GM12878 (cell line): ENCODE measurements at regions not wholly inside any gene's neighbourhood (a gene's known extent, or its start where the extent isn't known, plus 50 kb on each side); places are given as distances from the start of the nearest gene placed in this dataset.

Experiments used
- ATAC-seq: fragments of 200-7000 bp; cut with Tn5 transposase; 3 replicates; pipeline ENCODE4 v1.9.1; 2020; ENCODE audit warnings: mild to moderate bottlenecking, moderate library complexity
- BruUV-seq: library from RNA; stranded (reverse); fragments of 400-500 nt; replicated peaks from 2 replicates; lab custom pipeline; 2021; lab: Mats Ljungman, UMichigan
- CTCF ChIA-PET: fragments of 300-600 bp; sonication (Branson Sonifier 250); formaldehyde crosslinking; extraction: SDS; loops from one replicate; lab custom pipeline; 2021; ENCODE audit warnings: inconsistent platforms; lab: Yijun Ruan, JAX
- POLR2A ChIA-PET: fragments of 350-600 bp; formaldehyde crosslinking; extraction: SDS; loops from one replicate; lab custom pipeline; 2021; ENCODE audit warnings: inconsistent platforms; lab: Charles Lee
- RAD21 ChIA-PET: fragments of 300-600 bp; sonication (Branson Sonifier 250); formaldehyde crosslinking; loops from one replicate; lab custom pipeline; 2023; ENCODE audit warnings: antibody characterized with exemption; ENCODE audit not compliant: unreplicated experiment; lab: Charles Lee
- SMC1A ChIA-PET: fragments of 300-600 bp; sonication (Branson Sonifier 250); formaldehyde crosslinking; loops from one replicate; lab custom pipeline; 2023; ENCODE audit not compliant: unreplicated experiment, uncharacterized antibody; lab: Charles Lee
- DNase-seq: peaks from one replicate; pipeline ENCODE4 v3.0.0-alpha.2; 2011; ENCODE audit warnings: low read depth, low spot score
- FAIRE-seq: peaks from 3 replicates; lab custom pipeline; 2011; peaks lifted over from hg19 to GRCh38; lab: Jason Lieb, UNC
- H2AFZ ChIP-seq: 2 replicates; pipeline ENCODE4 v1.6.0; 2011; ENCODE audit warnings: low read depth, low read length, control low read depth; ENCODE audit not compliant: control insufficient read depth
- H3K27ac ChIP-seq: 2 replicates; pipeline ENCODE4 v1.5.1; 2011; ENCODE audit warnings: control low read depth; ENCODE audit not compliant: control insufficient read depth, insufficient read depth
- H3K27me3 ChIP-seq, 2 experiments: replicated peaks in 1 of 2; 2 replicates each; pipeline versions ENCODE4 v1.6.0 to v1.6.1; 2011; ENCODE audit warnings: low read length in 1 of 2; ENCODE audit not compliant: control insufficient read depth in 2 of 2, insufficient read depth in 2 of 2
- H3K36me3 ChIP-seq, 2 experiments: 2 replicates each; pipeline ENCODE4 v1.5.1; 2011; ENCODE audit warnings: low read length in 1 of 2; ENCODE audit not compliant: control insufficient read depth in 2 of 2, insufficient read depth in 2 of 2
- H3K4me1 ChIP-seq: 2 replicates; pipeline ENCODE4 v1.6.1; 2011; ENCODE audit warnings: mild to moderate bottlenecking, low read length, moderate library complexity, mixed read lengths; ENCODE audit not compliant: control insufficient read depth, insufficient read depth
- H3K4me2 ChIP-seq: 2 replicates; pipeline ENCODE4 v1.6.0; 2011; ENCODE audit warnings: control low read depth; ENCODE audit not compliant: control insufficient read depth, insufficient read depth
- H3K4me3 ChIP-seq: fragments of 200-600 bp; sonication (generic); 2 replicates; pipeline ENCODE4 v1.5.1; 2016
- H3K79me2 ChIP-seq: 2 replicates; pipeline ENCODE4 v1.6.0; 2011; ENCODE audit warnings: low read length; ENCODE audit not compliant: control insufficient read depth, insufficient read depth
- H3K9ac ChIP-seq: 2 replicates; pipeline ENCODE4 v1.8.0; 2011; ENCODE audit warnings: low read length, control low read depth, mixed read lengths; ENCODE audit not compliant: control insufficient read depth, insufficient read depth
- H3K9me3 ChIP-seq: replicated peaks from 3 replicates; pipeline ENCODE4 v1.5.1; 2011; ENCODE audit warnings: mild to moderate bottlenecking, low read length; ENCODE audit not compliant: control insufficient read depth, insufficient read depth
- H4K20me1 ChIP-seq: 2 replicates; pipeline ENCODE4 v1.6.0; 2011; ENCODE audit not compliant: control insufficient read depth, insufficient read depth
- ATF2 ChIP-seq: IDR thresholded peaks from 2 replicates; pipeline ENCODE4 v1.6.1; 2012; ENCODE audit warnings: low read length, inconsistent platforms
- BACH1 ChIP-seq: fragments of 450-650 bp; IDR thresholded peaks from 2 replicates; pipeline ENCODE4 v1.6.1; 2017; ENCODE audit warnings: mild to moderate bottlenecking, borderline replicate concordance
- BRCA1 ChIP-seq: IDR thresholded peaks from 2 replicates; pipeline ENCODE4 v1.6.1; 2011; ENCODE audit warnings: low read depth, low read length, improper control_type of control experiment
- DPF2 ChIP-seq: fragments of 450-650 bp; IDR thresholded peaks from 2 replicates; pipeline ENCODE4 v1.6.1; 2017; ENCODE audit warnings: mild to moderate bottlenecking
- E2F8 ChIP-seq: fragments of 450-650 bp; IDR thresholded peaks from 2 replicates; pipeline ENCODE4 v1.6.1; 2018; ENCODE audit warnings: mild to moderate bottlenecking, low read depth, moderate library complexity; ENCODE audit not compliant: partially characterized antibody
- NRF1 ChIP-seq: conservative IDR thresholded peaks from 2 replicates; pipeline ENCODE4 v1.6.1; 2011; ENCODE audit warnings: mild to moderate bottlenecking, low read depth, low read length, improper control_type of control experiment
- POU2F2 ChIP-seq: IDR thresholded peaks from 3 replicates; pipeline ENCODE4 v1.6.1; 2011; ENCODE audit warnings: low read depth, mild to moderate bottlenecking, low read length, borderline replicate concordance
- RUNX3 ChIP-seq: IDR thresholded peaks from 2 replicates; pipeline ENCODE4 v1.6.1; 2012; ENCODE audit warnings: low read length, inconsistent platforms
- SREBF1 ChIP-seq: IDR thresholded peaks from 2 replicates; pipeline ENCODE4 v1.6.1; 2012; ENCODE audit warnings: mild to moderate bottlenecking, low read length
- TBL1XR1 ChIP-seq: IDR thresholded peaks from 2 replicates; pipeline ENCODE4 v1.6.1; 2012; ENCODE audit warnings: low read depth, low read length, improper control_type of control experiment
- WRNIP1 ChIP-seq: IDR thresholded peaks from 2 replicates; pipeline ENCODE4 v1.6.1; 2011; ENCODE audit warnings: low read depth, low read length, improper control_type of control experiment, borderline replicate concordance
- ZBED1 ChIP-seq: IDR thresholded peaks from 2 replicates; pipeline ENCODE4 v1.6.1; 2016; ENCODE audit warnings: borderline replicate concordance
- ZNF687 ChIP-seq: fragments of 450-650 bp; IDR thresholded peaks from 2 replicates; pipeline ENCODE4 v1.6.1; 2017; ENCODE audit warnings: mild to moderate bottlenecking, moderate library complexity
- WGBS: methylation state at CpG from one replicate; pipeline ENCODE4 v1.1.6; 2016; ENCODE audit warnings: low lambda C conversion rate; ENCODE audit not compliant: insufficient replicate concordance, insufficient coverage; ENCODE audit errors: missing lambda C conversion rate; 5-methylcytosine and 5-hydroxymethylcytosine counted together
- in situ Hi-C: fragments of 300-500 bp; cut with MboI; formaldehyde crosslinking; loops from 9 replicates; pipeline ENCODE4 v1.14.3; 2018; ENCODE audit warnings: mixed read lengths
- intact Hi-C: fragments of 100-400 bp; cut with micrococcal nuclease; formaldehyde crosslinking; loops from one replicate; pipeline ENCODE4 v1.14.2; 2022; ENCODE audit not compliant: unreplicated experiment

- no peak for TF ChIP-seq ATF2
- TF ChIP-seq NRF1: no peak
- TF ChIP-seq WRNIP1: no peak
Measured at GRCh38 chr13:99808786-99809185, 162.8 kb downstream of the ZIC5 start (continued).

GRCh38 chr13:99806671-99807070 is 164.9 kb downstream of the ZIC5 start:
- no peak for FAIRE-seq
- Histone ChIP-seq H3K9ac (no peak overlapping the region), H3K27ac (no peak overlapping the region), H3K79me2 (no peaks in the 10 kb centered on the region), H3K4me3 (no peak overlapping the region), H3K4me1 (no peaks in the 10 kb centered on the region), H2AFZ (no peak overlapping the region), H3K4me2 (no peak overlapping the region), H3K36me3 (no peaks in the 10 kb centered on the region), H3K27me3 (no peaks in the 10 kb centered on the region), H3K9me3 (no peaks in the 10 kb centered on the region), H4K20me1 (no peaks in the 10 kb centered on the region; the same call in 1 of the 2 replicates)
- ChIA-PET POLR2A (no interaction called here), RAD21 (no interaction called here), CTCF (no interaction called here), SMC1A (no interaction called here)
- no TSS peak for BruUV-seq
- DNase-seq: no peak
- no peak for ATAC-seq
- 52% methylated on average over 4 of the region's 4 CpGs for WGBS
- in situ Hi-C loops (no loop called here), intact Hi-C loops (no loop called here)
- TF ChIP-seq ZNF687 (no peak), DPF2 (no peak), ATF2 (no peak), ZBED1 (no peak), POU2F2 (no peak), E2F8 (no peak), BACH1 (no peak), SREBF1 (no peak), TBL1XR1 (no peak), RUNX3 (no peak), BRCA1 (no peak)
